OCI-LY3 (cell line): ENCODE measurements at regions not wholly inside any gene's neighbourhood (a gene's known extent, or its start where the extent isn't known, plus 50 kb on each side); places are given as distances from the start of the nearest gene placed in this dataset.
"Not testable (repeated sequence)": the region's sequence is repeated elsewhere in the genome, so short reads cannot be mapped to it uniquely, and the experiment has no call there.

Source experiments
- H2AFZ ChIP-seq: fragments of 200-600, 300-600 bp; shearing (Covaris generic); 2 replicates; pipeline ENCODE4 v1.6.0; 2014; ENCODE audit warnings: antibody characterized with exemption, low read depth, low read length
- H3K27ac ChIP-seq: fragments of 200-600, 300-600 bp; sonication (generic); 2 replicates; pipeline ENCODE4 v1.5.1; 2014; ENCODE audit warnings: mild to moderate bottlenecking, low read length, moderate library complexity, mixed read lengths
- H3K27me3 ChIP-seq: fragments of 200-600, 300-600 bp; sonication (generic); 2 replicates; pipeline ENCODE4 v1.6.1; 2014; ENCODE audit warnings: low read depth, low read length, mixed read lengths
- H3K36me3 ChIP-seq: fragments of 200-600, 300-600 bp; sonication (generic); replicated peaks from 2 replicates; pipeline ENCODE3; 2014; ENCODE audit warnings: low read depth, low read length, mixed read lengths
- H3K4me1 ChIP-seq: fragments of 300-600, 200-600 bp; sonication (generic); 2 replicates; pipeline ENCODE4 v1.6.1; 2014; ENCODE audit warnings: low read length, mixed read lengths
- H3K4me2 ChIP-seq: fragments of 200-600, 300-600 bp; sonication (generic); 2 replicates; pipeline ENCODE4 v1.6.1; 2014; ENCODE audit warnings: low read length, mixed read lengths
- H3K4me3 ChIP-seq: fragments of 300-600, 200-600 bp; sonication (generic); 2 replicates; pipeline ENCODE4 v1.5.1; 2014; ENCODE audit warnings: antibody characterized with exemption, mild to moderate bottlenecking, low read length, moderate library complexity
- H3K79me2 ChIP-seq: fragments of 300-600, 200-600 bp; shearing (Covaris generic); 2 replicates; pipeline ENCODE4 v1.6.1; 2014; ENCODE audit warnings: mild to moderate bottlenecking, low read length, mixed read lengths
- H3K9ac ChIP-seq: fragments of 300-600, 200-600 bp; shearing (Covaris generic); 2 replicates; pipeline ENCODE4 v1.6.0; 2014; ENCODE audit warnings: mild to moderate bottlenecking, low read length, moderate library complexity
- H3K9me3 ChIP-seq: fragments of 200-600, 300-600 bp; shearing (Covaris generic); 2 replicates; pipeline ENCODE4 v1.6.1; 2014; ENCODE audit warnings: low read length, mixed read lengths; ENCODE audit not compliant: insufficient read depth
- H4K20me1 ChIP-seq: fragments of 200-600, 300-600 bp; sonication (generic); 2 replicates; pipeline ENCODE4 v1.6.1; 2016; ENCODE audit warnings: low read length, mixed read lengths; ENCODE audit not compliant: insufficient read depth
- CTCF ChIP-seq: fragments of 200-600, 300-600 bp; sonication (generic); IDR thresholded peaks from 2 replicates; pipeline ENCODE4 v1.5.1; 2014; ENCODE audit warnings: antibody characterized with exemption, low read length, low read depth
- EZH2phosphoT487 ChIP-seq: fragments of 200-600 bp; shearing (Covaris generic); IDR thresholded peaks from 2 replicates; pipeline ENCODE4 v1.6.1; 2018; ENCODE audit warnings: antibody characterized with exemption, mixed run types, low read depth

GRCh38 chr10:78604721-78605120 lies 464.0 kb upstream of the ZMIZ1 start:
- no peak overlapping the region for H2AFZ ChIP-seq
- H3K9ac ChIP-seq: no peak overlapping the region
- no peaks in the 10 kb centered on the region for H3K79me2 ChIP-seq
- no peak overlapping the region for H3K27ac ChIP-seq
- H4K20me1 ChIP-seq: no peaks in the 10 kb centered on the region
- peaks cover 5% of the 10 kb centered on the region; the same call in 1 of the 2 replicates for H3K9me3 ChIP-seq
- peaks cover under 1% of the 10 kb centered on the region for H3K4me1 ChIP-seq
- no peak overlapping the region for H3K4me2 ChIP-seq
- no peaks in the 10 kb centered on the region for H3K36me3 ChIP-seq
- TF ChIP-seq CTCF (no peak), EZH2phosphoT487 (no peak)
- H3K27me3 ChIP-seq: peaks cover 6% of the 10 kb centered on the region
- H3K4me3 ChIP-seq: no peak overlapping the region

GRCh38 chr10:78605800-78606350 lies 462.9 kb upstream of the ZMIZ1 start:
- Histone ChIP-seq H3K27me3 (peaks cover 5% of the 10 kb centered on the region), H3K9ac (no peak overlapping the region), H3K36me3 (no peaks in the 10 kb centered on the region), H3K79me2 (no peaks in the 10 kb centered on the region), H3K4me1 (peaks cover 5% of the 10 kb centered on the region), H4K20me1 (no peaks in the 10 kb centered on the region), H3K4me3 (no peak overlapping the region), H3K4me2 (no peak overlapping the region), H3K27ac (no peak overlapping the region), H2AFZ (no peak overlapping the region), H3K9me3 (peaks cover 5% of the 10 kb centered on the region; the same call in 1 of the 2 replicates)
- TF ChIP-seq EZH2phosphoT487 (no peak), CTCF (no peak)

GRCh38 chr10:78606766-78607165 lies 462.0 kb upstream of the ZMIZ1 start:
- H3K36me3 ChIP-seq, H3K4me2 ChIP-seq, H3K9me3 ChIP-seq, H3K27ac ChIP-seq, H3K79me2 ChIP-seq, H4K20me1 ChIP-seq, H3K4me3 ChIP-seq, H3K9ac ChIP-seq, H2AFZ ChIP-seq: not testable (repeated sequence)
- peaks cover 11% of the 10 kb centered on the region for H3K27me3 ChIP-seq
- H3K4me1 ChIP-seq: peaks cover 12% of the 10 kb centered on the region

GRCh38 chr10:78609976-78610375 lies 458.8 kb upstream of the ZMIZ1 start:
- no peaks in the 10 kb centered on the region for H3K36me3 ChIP-seq
- H3K27me3 ChIP-seq: peaks cover 30% of the 10 kb centered on the region
- TF ChIP-seq EZH2phosphoT487 (no peak), CTCF (no peak)
- no peak overlapping the region for H3K9ac ChIP-seq
- peaks cover 13% of the 10 kb centered on the region for H3K4me1 ChIP-seq
- H3K9me3 ChIP-seq: peaks cover 5% of the 10 kb centered on the region; the same call in 1 of the 2 replicates
- H3K79me2 ChIP-seq: no peaks in the 10 kb centered on the region
- no peak overlapping the region for H3K4me2 ChIP-seq
- H3K27ac ChIP-seq: no peak overlapping the region
- no peak overlapping the region for H2AFZ ChIP-seq
- no peak overlapping the region for H3K4me3 ChIP-seq
- no peaks in the 10 kb centered on the region for H4K20me1 ChIP-seq
